HCT116 (cell line): ENCODE measurements at regions not wholly inside any gene's neighbourhood (a gene's known extent, or its start where the extent isn't known, plus 50 kb on each side); places are given as distances from the start of the nearest gene placed in this dataset.

Experiments used
- ATAC-seq: fragments of 200-7000 bp; cut with Tn5 transposase; 2 replicates; pipeline ENCODE4 v1.9.1; 2020; ENCODE audit warnings: mild to moderate bottlenecking, moderate library complexity
- BruUV-seq: library from RNA; stranded (reverse); fragments of 400-500 nt; replicated peaks from 2 replicates; lab custom pipeline; 2021; lab: Mats Ljungman, UMichigan
- CTCF ChIA-PET: fragments of 300-600 bp; sonication (Branson Sonifier 250); formaldehyde crosslinking; loops from one replicate; lab custom pipeline; 2021; ENCODE audit warnings: antibody characterized with exemption; lab: Charles Lee
- POLR2A ChIA-PET: fragments of 300-600, 350-600 bp; sonication (Branson Sonifier 250); formaldehyde crosslinking; loops from one replicate; lab custom pipeline; 2021; ENCODE audit warnings: antibody characterized with exemption; lab: Charles Lee
- RAD21 ChIA-PET, 2 experiments: fragments of 300-600 bp; sonication (Branson Sonifier 250); formaldehyde crosslinking; loops; one replicate each; lab custom pipeline; 2023; ENCODE audit warnings: low total read pairs in 2 of 2; ENCODE audit not compliant: uncharacterized antibody in 2 of 2, unreplicated experiment in 2 of 2, low non-redundant PET in 1 of 2; lab: Charles Lee
- DNase-seq: peaks from one replicate; pipeline ENCODE4 v3.0.0-alpha.2; 2010; ENCODE audit warnings: low read depth, low spot score
- H2AFZ ChIP-seq: fragments of 200-600 bp; shearing (Covaris generic), sonication (generic); 2 replicates; pipeline ENCODE4 v1.6.1; 2017; ENCODE audit warnings: low read depth, mixed run types, mixed read lengths, antibody characterized with exemption, low read length; ENCODE audit not compliant: poor library complexity, severe bottlenecking
- H3K27ac ChIP-seq: 2 replicates; pipeline ENCODE4 v1.5.1; 2012; ENCODE audit warnings: low read depth, low read length
- H3K27me3 ChIP-seq: fragments of 200-600 bp; sonication (generic); 2 replicates; pipeline ENCODE4 v1.6.1; 2016; ENCODE audit warnings: mixed run types, low read length, mixed read lengths; ENCODE audit not compliant: insufficient read depth
- H3K36me3 ChIP-seq, 2 experiments: fragments of 200-500 bp in 1 of 2; fragments of 200-600 bp in 1 of 2; sonication (Bioruptor generic) in 1 of 2; sonication (generic) in 1 of 2; 2 replicates each; pipeline versions ENCODE4 v1.5.1 to v1.6.1; 2014 to 2016; ENCODE audit warnings: low read length in 2 of 2, inconsistent platforms in 1 of 2, mixed read lengths in 1 of 2, mixed run types in 1 of 2; ENCODE audit not compliant: insufficient read depth in 2 of 2, control insufficient read depth in 1 of 2
- H3K4me1 ChIP-seq, 2 experiments: fragments of 200-600 bp in 1 of 2; sonication (generic) in 1 of 2; 2 replicates each; pipeline versions ENCODE4 v1.5.1 to v1.6.1; 2012 to 2017; ENCODE audit warnings: low read length in 2 of 2, inconsistent platforms in 1 of 2, mild to moderate bottlenecking in 1 of 2, mixed read lengths in 1 of 2, mixed run types in 1 of 2, moderate library complexity in 1 of 2; ENCODE audit not compliant: insufficient read depth in 2 of 2, control insufficient read depth in 1 of 2
- H3K4me2 ChIP-seq: fragments of 200-600 bp; sonication (generic); 2 replicates; pipeline ENCODE4 v1.6.1; 2017; ENCODE audit warnings: mixed run types, low read length, mixed read lengths
- H3K4me3 ChIP-seq, 2 experiments: fragments of 200-600 bp in 1 of 2; sonication (generic) in 1 of 2; replicated peaks in 1 of 2; 2 replicates each; pipeline ENCODE4 v1.5.1; 2011 to 2016; ENCODE audit warnings: low read length in 2 of 2, control low read depth in 1 of 2, low read depth in 1 of 2, mild to moderate bottlenecking in 1 of 2, mixed read lengths in 1 of 2, mixed run types in 1 of 2
- H3K79me2 ChIP-seq: fragments of 200-600 bp; sonication (generic); 2 replicates; pipeline ENCODE4 v1.6.1; 2017; ENCODE audit warnings: mild to moderate bottlenecking, mixed run types, low read length, moderate library complexity, mixed read lengths; ENCODE audit not compliant: insufficient read depth
- H3K9ac ChIP-seq: fragments of 200-600 bp; sonication (generic); 2 replicates; pipeline ENCODE4 v1.6.1; 2016; ENCODE audit warnings: low read length, mixed read lengths
- H3K9me2 ChIP-seq: fragments of 200-600 bp; sonication (generic), shearing (Covaris generic); 2 replicates; pipeline ENCODE4 v1.6.1; 2017; ENCODE audit warnings: mixed run types, mild to moderate bottlenecking, moderate library complexity; ENCODE audit not compliant: insufficient read depth
- H3K9me3 ChIP-seq, 2 experiments: fragments of 200-500 bp in 1 of 2; fragments of 200-600 bp in 1 of 2; sonication (Bioruptor generic) in 1 of 2; sonication (generic) in 1 of 2; 2 replicates each; pipeline ENCODE4 v1.6.1; 2014 to 2017; ENCODE audit warnings: low read length in 2 of 2, mixed read lengths in 2 of 2, inconsistent platforms in 1 of 2, low read depth in 1 of 2, mild to moderate bottlenecking in 1 of 2, mixed run types in 1 of 2, moderate library complexity in 1 of 2; ENCODE audit not compliant: control insufficient read depth in 1 of 2, insufficient read depth in 1 of 2
- H4K20me1 ChIP-seq: fragments of 200-600 bp; sonication (generic), shearing (Covaris generic); 2 replicates; pipeline ENCODE4 v1.6.1; 2017; ENCODE audit warnings: mixed run types, mild to moderate bottlenecking, moderate library complexity; ENCODE audit not compliant: insufficient read depth
- ATF3 ChIP-seq: IDR thresholded peaks from 2 replicates; pipeline ENCODE4 v1.6.1; 2012
- CBX3 ChIP-seq: IDR thresholded peaks from 2 replicates; pipeline ENCODE4 v1.6.1; 2012; ENCODE audit warnings: low read depth
- CEBPB ChIP-seq: IDR thresholded peaks from 2 replicates; pipeline ENCODE4 v1.6.1; 2012; ENCODE audit warnings: low read depth
- ELF1 ChIP-seq: IDR thresholded peaks from 2 replicates; pipeline ENCODE4 v1.6.1; 2012; ENCODE audit warnings: low read depth, borderline replicate concordance
- EZH2phosphoT487 ChIP-seq: fragments of 200-600 bp; IDR thresholded peaks from 2 replicates; pipeline ENCODE4 v1.6.1; 2018; ENCODE audit warnings: antibody characterized with exemption, borderline replicate concordance
- FOSL1 ChIP-seq: IDR thresholded peaks from 2 replicates; pipeline ENCODE4 v1.6.1; 2012; ENCODE audit warnings: low read depth
- MAX ChIP-seq: IDR thresholded peaks from 2 replicates; pipeline ENCODE4 v1.6.1; 2012
- POLR2A ChIP-seq: IDR thresholded peaks from 2 replicates; pipeline ENCODE4 v1.7.0; 2011; ENCODE audit warnings: borderline replicate concordance; ENCODE audit not compliant: insufficient read depth, insufficient read length; ENCODE audit errors: extremely low read depth
- RAD21 ChIP-seq: IDR thresholded peaks from 2 replicates; pipeline ENCODE4 v1.6.1; 2012; ENCODE audit warnings: low read depth, mild to moderate bottlenecking
- REST ChIP-seq: IDR thresholded peaks from 2 replicates; pipeline ENCODE4 v1.6.1; 2012; ENCODE audit warnings: low read depth
- SIN3A ChIP-seq: IDR thresholded peaks from 2 replicates; pipeline ENCODE4 v1.6.1; 2012; ENCODE audit warnings: low read depth
- SP1 ChIP-seq: IDR thresholded peaks from 2 replicates; pipeline ENCODE4 v1.6.1; 2012; ENCODE audit warnings: low read depth
- SRF ChIP-seq: IDR thresholded peaks from 2 replicates; pipeline ENCODE4 v1.6.1; 2012; ENCODE audit warnings: low read depth
- TCF7L2 ChIP-seq: IDR thresholded peaks from 2 replicates; pipeline ENCODE4 v1.7.0; 2011; ENCODE audit warnings: borderline replicate concordance, inconsistent platforms; ENCODE audit not compliant: insufficient read depth, insufficient read length; ENCODE audit errors: extremely low read depth
- ZBTB33 ChIP-seq: IDR thresholded peaks from 2 replicates; pipeline ENCODE4 v1.6.1; 2011; ENCODE audit warnings: mild to moderate bottlenecking, low read length, moderate library complexity; ENCODE audit not compliant: insufficient replicate concordance; ENCODE audit errors: extremely low read depth
- ZFX ChIP-seq: fragments of 450-650 bp; IDR thresholded peaks from 2 replicates; pipeline ENCODE4 v1.6.1; 2017
- ZNF274 ChIP-seq: fragments of 200-500 bp; sonication (Bioruptor generic); IDR thresholded peaks from 2 replicates; pipeline ENCODE4 v1.6.1; 2014; ENCODE audit warnings: mild to moderate bottlenecking, low read depth, low read length, inconsistent platforms
- intact Hi-C: fragments of 100-400 bp; cut with micrococcal nuclease; formaldehyde crosslinking; loops from 2 replicates; pipeline ENCODE4 v1.10.0; 2022

GRCh38 chr1:112285746-112286145 is 110.3 kb upstream of the CTTNBP2NL start:
- Histone ChIP-seq H3K79me2 (no peaks in the 10 kb centered on the region), H3K9me3 (no peaks in the 10 kb centered on the region), H2AFZ (no peak overlapping the region), H3K9ac (no peak overlapping the region), H3K9me2 (no peaks in the 10 kb centered on the region), H3K4me1 (no peaks in the 10 kb centered on the region), H4K20me1 (no peaks in the 10 kb centered on the region), H3K4me2 (no peak overlapping the region), H3K27me3 (peaks cover 30% of the 10 kb centered on the region), H3K27ac (no peak overlapping the region), H3K4me3 (no peak overlapping the region), H3K36me3 (no peaks in the 10 kb centered on the region)
- no peak for DNase-seq
- ChIA-PET CTCF (interaction anchor here (4.9 kb wide), 1 partner anchor 13 kb away, joined by 21 read pairs; no protein-coding TSS in a partner anchor), POLR2A (no interaction called here), RAD21 (no interaction called here)
- ATAC-seq, result no peak
- BruUV-seq, result no TSS peak
- intact Hi-C loops, result no loop called here
- TF ChIP-seq EZH2phosphoT487, result no peak
- TF ChIP-seq POLR2A, result no peak
- TF ChIP-seq MAX, result no peak
- TF ChIP-seq CBX3, result no peak
- TF ChIP-seq ZFX, result no peak
- TF ChIP-seq FOSL1, result no peak
- no peak for TF ChIP-seq ELF1
- no peak for TF ChIP-seq CEBPB
- no peak for TF ChIP-seq ZNF274
- TF ChIP-seq SRF, result no peak
- no peak for TF ChIP-seq SP1

- Histone ChIP-seq H4K20me1 (no peaks in the 10 kb centered on the region), H3K4me1 (no peaks in the 10 kb centered on the region), H3K9ac (no peak overlapping the region), H3K4me2 (no peak overlapping the region), H3K4me3 (no peak overlapping the region), H3K9me2 (no peaks in the 10 kb centered on the region), H2AFZ (no peak overlapping the region), H3K9me3 (no peaks in the 10 kb centered on the region), H3K79me2 (no peaks in the 10 kb centered on the region), H3K27ac (no peak overlapping the region), H3K27me3 (peaks cover 25% of the 10 kb centered on the region), H3K36me3 (no peaks in the 10 kb centered on the region)
- intact Hi-C loops, result no loop called here
- DNase-seq (no peak), ATAC-seq (no peak)
- POLR2A ChIA-PET, result no interaction called here
- RAD21 ChIA-PET, result no interaction called here
- CTCF ChIA-PET, result interaction anchor here (1.2 kb wide), 1 partner anchor 40 kb away, joined by 4 read pairs; no protein-coding TSS in a partner anchor
- no TSS peak for BruUV-seq
- no peak for TF ChIP-seq SP1
- TF ChIP-seq SIN3A, result no peak
- no peak for TF ChIP-seq ZBTB33
- TF ChIP-seq REST, result no peak
- no peak for TF ChIP-seq ELF1
- no peak for TF ChIP-seq ATF3
- no peak for TF ChIP-seq RAD21
- no peak for TF ChIP-seq CEBPB
- no peak for TF ChIP-seq SRF
- TF ChIP-seq TCF7L2, result no peak
These were observed 99.1 kb upstream of the CTTNBP2NL start for GRCh38 chr1:112296908-112297307.
